ENCODE measurements at regions not wholly inside any gene's neighbourhood (a gene's known extent, or its start where the extent isn't known, plus 50 kb on each side); places are given as distances from the start of the nearest gene placed in this dataset.

DNA sequence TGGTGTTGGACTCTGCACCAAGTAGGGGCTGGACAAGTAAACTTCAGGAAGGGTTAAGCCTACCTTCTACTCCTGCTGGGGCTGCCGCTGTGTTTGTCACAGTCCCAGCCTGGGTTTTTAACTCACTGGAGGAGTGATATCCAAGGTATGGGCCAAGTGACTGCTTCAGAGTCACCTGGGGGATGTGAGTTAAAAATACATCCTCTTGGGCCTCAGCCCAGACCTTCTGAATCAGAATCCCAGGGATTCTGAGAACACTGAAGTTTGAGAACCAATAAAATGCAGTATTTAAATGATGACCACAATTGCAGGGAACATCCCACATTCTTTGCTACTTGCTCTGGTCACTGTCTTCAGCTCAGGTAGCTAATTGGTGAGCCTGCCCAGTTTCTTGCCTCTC is 95.1 kb upstream of the DNAH5 start:
- TF ChIP-seq, protein P1, sequence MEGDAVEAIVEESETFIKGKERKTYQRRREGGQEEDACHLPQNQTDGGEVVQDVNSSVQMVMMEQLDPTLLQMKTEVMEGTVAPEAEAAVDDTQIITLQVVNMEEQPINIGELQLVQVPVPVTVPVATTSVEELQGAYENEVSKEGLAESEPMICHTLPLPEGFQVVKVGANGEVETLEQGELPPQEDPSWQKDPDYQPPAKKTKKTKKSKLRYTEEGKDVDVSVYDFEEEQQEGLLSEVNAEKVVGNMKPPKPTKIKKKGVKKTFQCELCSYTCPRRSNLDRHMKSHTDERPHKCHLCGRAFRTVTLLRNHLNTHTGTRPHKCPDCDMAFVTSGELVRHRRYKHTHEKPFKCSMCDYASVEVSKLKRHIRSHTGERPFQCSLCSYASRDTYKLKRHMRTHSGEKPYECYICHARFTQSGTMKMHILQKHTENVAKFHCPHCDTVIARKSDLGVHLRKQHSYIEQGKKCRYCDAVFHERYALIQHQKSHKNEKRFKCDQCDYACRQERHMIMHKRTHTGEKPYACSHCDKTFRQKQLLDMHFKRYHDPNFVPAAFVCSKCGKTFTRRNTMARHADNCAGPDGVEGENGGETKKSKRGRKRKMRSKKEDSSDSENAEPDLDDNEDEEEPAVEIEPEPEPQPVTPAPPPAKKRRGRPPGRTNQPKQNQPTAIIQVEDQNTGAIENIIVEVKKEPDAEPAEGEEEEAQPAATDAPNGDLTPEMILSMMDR (IDR thresholded peaks at IDR 0.05; ENCODE audit: low read depth, low read length, missing input control), result no peak
- TF ChIP-seq, protein P2, sequence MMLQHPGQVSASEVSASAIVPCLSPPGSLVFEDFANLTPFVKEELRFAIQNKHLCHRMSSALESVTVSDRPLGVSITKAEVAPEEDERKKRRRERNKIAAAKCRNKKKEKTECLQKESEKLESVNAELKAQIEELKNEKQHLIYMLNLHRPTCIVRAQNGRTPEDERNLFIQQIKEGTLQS (IDR thresholded peaks at IDR 0.05), result no peak
- TF ChIP-seq GABPA (IDR thresholded peaks at IDR 0.05 in 1 of 2, conservative IDR thresholded peaks at IDR 0.05 in 1 of 2) (no peak), RXRA (IDR thresholded peaks at IDR 0.05) (no peak), NR2F2 (IDR thresholded peaks at IDR 0.05) (no peak)
- TF ChIP-seq, protein P3, sequence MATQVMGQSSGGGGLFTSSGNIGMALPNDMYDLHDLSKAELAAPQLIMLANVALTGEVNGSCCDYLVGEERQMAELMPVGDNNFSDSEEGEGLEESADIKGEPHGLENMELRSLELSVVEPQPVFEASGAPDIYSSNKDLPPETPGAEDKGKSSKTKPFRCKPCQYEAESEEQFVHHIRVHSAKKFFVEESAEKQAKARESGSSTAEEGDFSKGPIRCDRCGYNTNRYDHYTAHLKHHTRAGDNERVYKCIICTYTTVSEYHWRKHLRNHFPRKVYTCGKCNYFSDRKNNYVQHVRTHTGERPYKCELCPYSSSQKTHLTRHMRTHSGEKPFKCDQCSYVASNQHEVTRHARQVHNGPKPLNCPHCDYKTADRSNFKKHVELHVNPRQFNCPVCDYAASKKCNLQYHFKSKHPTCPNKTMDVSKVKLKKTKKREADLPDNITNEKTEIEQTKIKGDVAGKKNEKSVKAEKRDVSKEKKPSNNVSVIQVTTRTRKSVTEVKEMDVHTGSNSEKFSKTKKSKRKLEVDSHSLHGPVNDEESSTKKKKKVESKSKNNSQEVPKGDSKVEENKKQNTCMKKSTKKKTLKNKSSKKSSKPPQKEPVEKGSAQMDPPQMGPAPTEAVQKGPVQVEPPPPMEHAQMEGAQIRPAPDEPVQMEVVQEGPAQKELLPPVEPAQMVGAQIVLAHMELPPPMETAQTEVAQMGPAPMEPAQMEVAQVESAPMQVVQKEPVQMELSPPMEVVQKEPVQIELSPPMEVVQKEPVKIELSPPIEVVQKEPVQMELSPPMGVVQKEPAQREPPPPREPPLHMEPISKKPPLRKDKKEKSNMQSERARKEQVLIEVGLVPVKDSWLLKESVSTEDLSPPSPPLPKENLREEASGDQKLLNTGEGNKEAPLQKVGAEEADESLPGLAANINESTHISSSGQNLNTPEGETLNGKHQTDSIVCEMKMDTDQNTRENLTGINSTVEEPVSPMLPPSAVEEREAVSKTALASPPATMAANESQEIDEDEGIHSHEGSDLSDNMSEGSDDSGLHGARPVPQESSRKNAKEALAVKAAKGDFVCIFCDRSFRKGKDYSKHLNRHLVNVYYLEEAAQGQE (IDR thresholded peaks at IDR 0.05), result no peak
